A549 (cell line): ENCODE measurements at regions not wholly inside any gene's neighbourhood (a gene's known extent, or its start where the extent isn't known, plus 50 kb on each side); places are given as distances from the start of the nearest gene placed in this dataset.

Source experiments
- ATAC-seq, 2 experiments: fragments of 200-7000 bp in 1 of 2; fragments of >200 bp in 1 of 2; cut with Nextera tagmentation in 1 of 2; cut with Tn5 transposase in 1 of 2; 3 replicates each; pipeline versions ENCODE4 v1.8.0 to v1.9.1; 2018 to 2020; ENCODE audit warnings: mild to moderate bottlenecking in 1 of 2, moderate library complexity in 1 of 2
- CTCF ChIA-PET: fragments of 300-600 bp; sonication (Branson Sonifier 250); formaldehyde crosslinking; extraction: SDS; loops from one replicate; lab custom pipeline; 2021; ENCODE audit warnings: antibody characterized with exemption, inconsistent platforms; lab: Yijun Ruan, JAX
- POLR2A ChIA-PET: fragments of 350-600 bp; formaldehyde crosslinking; extraction: SDS; loops from one replicate; lab custom pipeline; 2021; ENCODE audit warnings: antibody characterized with exemption, inconsistent platforms; lab: Yijun Ruan, JAX
- DNase-seq, 2 experiments: peaks; one replicate each; pipeline versions ENCODE4 v3.0.0 to v3.0.0-alpha.2; 2011 to 2016; ENCODE audit warnings: low read depth in 1 of 2, low spot score in 1 of 2
- FAIRE-seq: peaks from 2 replicates; lab custom pipeline; 2011; peaks lifted over from hg19 to GRCh38; lab: Jason Lieb, UNC
- H3K27ac ChIP-seq, 2 experiments: fragments of >200 bp; sonication (Bioruptor Twin); formaldehyde crosslinking; 3 replicates each; pipeline ENCODE4 v1.5.1; 2016 to 2017
- H3K4me1 ChIP-seq: fragments of >200 bp; sonication (Bioruptor Twin); formaldehyde crosslinking; 3 replicates; pipeline ENCODE4 v1.6.1; 2016
- H3K4me2 ChIP-seq: fragments of >200 bp; sonication (Bioruptor Twin); formaldehyde crosslinking; 3 replicates; pipeline ENCODE4 v1.6.1; 2016
- H3K4me3 ChIP-seq: fragments of >200 bp; sonication (Bioruptor Twin); formaldehyde crosslinking; 3 replicates; pipeline ENCODE4 v1.5.1; 2016
- H3K9me3 ChIP-seq: fragments of >200 bp; sonication (Bioruptor Twin); formaldehyde crosslinking; 3 replicates; pipeline ENCODE4 v1.6.1; 2016
- CEBPB ChIP-seq, 2 experiments: fragments of >200 bp in 1 of 2; sonication (Bioruptor Twin) in 1 of 2; formaldehyde crosslinking in 1 of 2; IDR thresholded peaks; 2 replicates each; pipeline ENCODE4 v1.6.1; 2012 to 2016
- CHD4 ChIP-seq: fragments of 200-600 bp; sonication (generic); IDR thresholded peaks from 2 replicates; pipeline ENCODE4 v1.6.1; 2016; ENCODE audit warnings: antibody characterized with exemption, mild to moderate bottlenecking, borderline replicate concordance
- EHF ChIP-seq: fragments of 250-450 bp; sonication (Bioruptor Pico); IDR thresholded peaks from 2 replicates; pipeline ENCODE4 v1.5.0; 2020; ENCODE audit warnings: mild to moderate bottlenecking
- HDAC2 ChIP-seq: fragments of 200-600 bp; sonication (generic); IDR thresholded peaks from 2 replicates; pipeline ENCODE4 v1.6.1; 2016
- HEYL ChIP-seq: fragments of 250-450 bp; sonication (Bioruptor Pico); IDR thresholded peaks from 2 replicates; pipeline ENCODE4 v1.8.0; 2021; ENCODE audit warnings: mild to moderate bottlenecking, moderate library complexity
- HOXA7 ChIP-seq: fragments of 250-450 bp; sonication (Bioruptor Pico); IDR thresholded peaks from 2 replicates; pipeline ENCODE4 v1.5.0; 2020; ENCODE audit warnings: mild to moderate bottlenecking, moderate library complexity
- HOXB13 ChIP-seq: fragments of 250-450 bp; sonication (Bioruptor Pico); IDR thresholded peaks from 2 replicates; pipeline ENCODE4 v1.5.0; 2020; ENCODE audit warnings: low read depth, mild to moderate bottlenecking, moderate library complexity
- JUN ChIP-seq, 2 experiments: fragments of >200 bp; sonication (Bioruptor Twin); formaldehyde crosslinking; IDR thresholded peaks; 2 replicates in 1 of 2; 3 replicates in 1 of 2; pipeline ENCODE4 v1.6.1; 2016 to 2017
- KDM1A ChIP-seq: fragments of 200-600 bp; sonication (generic); IDR thresholded peaks from 2 replicates; pipeline ENCODE4 v1.6.1; 2016; ENCODE audit warnings: low read depth, mild to moderate bottlenecking
- MAFK ChIP-seq: fragments of 450-650 bp; IDR thresholded peaks from 2 replicates; pipeline ENCODE4 v1.6.1; 2014; ENCODE audit not compliant: partially characterized antibody
- MAZ ChIP-seq: fragments of 150-350 bp; IDR thresholded peaks from 2 replicates; pipeline ENCODE4 v1.6.1; 2014; ENCODE audit warnings: antibody characterized with exemption, low read depth, low read length, borderline replicate concordance
- NR3C1 ChIP-seq: fragments of >200 bp; sonication (Bioruptor Twin); formaldehyde crosslinking; IDR thresholded peaks from 3 replicates; pipeline ENCODE4 v1.6.1; 2017
- PHF8 ChIP-seq: fragments of 200-600 bp; sonication (generic); IDR thresholded peaks from 2 replicates; pipeline ENCODE4 v1.6.1; 2016; ENCODE audit warnings: low read depth, mild to moderate bottlenecking, antibody characterized with exemption, moderate library complexity, borderline replicate concordance
- RCOR1 ChIP-seq: fragments of 150-350 bp; IDR thresholded peaks from 2 replicates; pipeline ENCODE4 v1.6.1; 2014; ENCODE audit warnings: antibody characterized with exemption, low read length, low read depth
- SREBF2 ChIP-seq: fragments of 450-650 bp; IDR thresholded peaks from 2 replicates; pipeline ENCODE4 v1.6.1; 2014; ENCODE audit warnings: mild to moderate bottlenecking, moderate library complexity
- TFCP2L1 ChIP-seq: fragments of 250-450 bp; sonication (Bioruptor Pico); IDR thresholded peaks from 2 replicates; pipeline ENCODE4 v1.5.0; 2021; ENCODE audit warnings: mild to moderate bottlenecking
- ZC3H11A ChIP-seq: fragments of 450-650 bp; IDR thresholded peaks from 2 replicates; pipeline ENCODE4 v1.6.1; 2014; ENCODE audit warnings: antibody characterized with exemption, mild to moderate bottlenecking
- ZNF302 ChIP-seq: fragments of 250-450 bp; sonication (Bioruptor Pico); IDR thresholded peaks from 2 replicates; pipeline ENCODE4 v1.9.0; 2021; ENCODE audit warnings: inconsistent platforms, mild to moderate bottlenecking, moderate library complexity
- WGBS: methylation state at CpG from one replicate; pipeline ENCODE4 v1.1.6; 2017; ENCODE audit errors: missing lambda C conversion rate; 5-methylcytosine and 5-hydroxymethylcytosine counted together
- TF ChIP-seq, protein P1 (sequence below): fragments of >200 bp; sonication (Bioruptor Twin); formaldehyde crosslinking; IDR thresholded peaks from 3 replicates; pipeline ENCODE4 v1.5.1; 2016
- TF ChIP-seq, protein P2 (sequence below): fragments of 450-650 bp; IDR thresholded peaks from 2 replicates; pipeline ENCODE4 v1.6.1; 2014; ENCODE audit warnings: antibody characterized with exemption
- TF ChIP-seq, protein P3 (sequence below): fragments of 200-600 bp; sonication (generic); IDR thresholded peaks from 2 replicates; pipeline ENCODE4 v1.6.1; 2016; ENCODE audit warnings: antibody characterized with exemption, mild to moderate bottlenecking, moderate library complexity
- TF ChIP-seq, protein P4 (sequence below): fragments of 250-450 bp; sonication (Bioruptor Pico); IDR thresholded peaks from 2 replicates; pipeline ENCODE4 v1.5.0; 2021; ENCODE audit warnings: mild to moderate bottlenecking, moderate library complexity, borderline replicate concordance

DNA sequence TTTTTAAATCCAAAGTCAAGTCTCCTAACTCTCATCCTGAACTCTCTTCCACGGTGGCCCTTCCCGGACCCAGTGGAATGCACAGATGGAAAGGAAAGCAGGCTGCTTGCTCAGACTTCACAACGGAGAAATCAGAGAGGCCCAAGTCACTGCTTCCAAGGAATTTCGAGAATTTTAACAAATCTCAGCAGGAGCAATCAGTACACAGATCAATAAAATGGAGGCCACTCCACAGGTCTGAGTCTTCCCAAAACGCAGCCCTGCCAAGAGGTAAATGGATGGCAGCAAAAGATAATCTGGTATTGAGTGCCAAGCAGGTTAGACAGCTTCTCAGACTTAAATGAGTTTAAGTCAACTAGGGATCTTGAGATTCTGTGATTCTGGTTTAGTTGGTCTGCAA lies 81.1 kb upstream of the TIAM1 start:
- Histone ChIP-seq H3K4me1 (no peaks in the 10 kb centered on the region), H3K27ac (no peak overlapping the region), H3K9me3 (no peaks in the 10 kb centered on the region), H3K4me2 (no peak overlapping the region), H3K4me3 (no peak overlapping the region)
- ChIA-PET CTCF (no interaction called here), POLR2A (no interaction called here)
- no peak for ATAC-seq
- 14% methylated on average over 5 of the region's 5 CpGs for WGBS
- no peak for FAIRE-seq
- no peak for TF ChIP-seq HOXB13 (CRISPR knock-in tag)
- TF ChIP-seq, protein P1, sequence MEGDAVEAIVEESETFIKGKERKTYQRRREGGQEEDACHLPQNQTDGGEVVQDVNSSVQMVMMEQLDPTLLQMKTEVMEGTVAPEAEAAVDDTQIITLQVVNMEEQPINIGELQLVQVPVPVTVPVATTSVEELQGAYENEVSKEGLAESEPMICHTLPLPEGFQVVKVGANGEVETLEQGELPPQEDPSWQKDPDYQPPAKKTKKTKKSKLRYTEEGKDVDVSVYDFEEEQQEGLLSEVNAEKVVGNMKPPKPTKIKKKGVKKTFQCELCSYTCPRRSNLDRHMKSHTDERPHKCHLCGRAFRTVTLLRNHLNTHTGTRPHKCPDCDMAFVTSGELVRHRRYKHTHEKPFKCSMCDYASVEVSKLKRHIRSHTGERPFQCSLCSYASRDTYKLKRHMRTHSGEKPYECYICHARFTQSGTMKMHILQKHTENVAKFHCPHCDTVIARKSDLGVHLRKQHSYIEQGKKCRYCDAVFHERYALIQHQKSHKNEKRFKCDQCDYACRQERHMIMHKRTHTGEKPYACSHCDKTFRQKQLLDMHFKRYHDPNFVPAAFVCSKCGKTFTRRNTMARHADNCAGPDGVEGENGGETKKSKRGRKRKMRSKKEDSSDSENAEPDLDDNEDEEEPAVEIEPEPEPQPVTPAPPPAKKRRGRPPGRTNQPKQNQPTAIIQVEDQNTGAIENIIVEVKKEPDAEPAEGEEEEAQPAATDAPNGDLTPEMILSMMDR = no peak
- no peak for TF ChIP-seq ZC3H11A
- no peak for TF ChIP-seq RCOR1
- no peak for TF ChIP-seq SREBF2
- no peak for TF ChIP-seq CHD4
- no peak for TF ChIP-seq PHF8
- TF ChIP-seq HEYL (CRISPR knock-in tag) = no peak
- no peak for TF ChIP-seq ZNF302
- no peak for TF ChIP-seq HOXA7
- no peak for TF ChIP-seq JUN (IDR thresholded peaks at IDR 0.05)
- TF ChIP-seq, protein P2, sequence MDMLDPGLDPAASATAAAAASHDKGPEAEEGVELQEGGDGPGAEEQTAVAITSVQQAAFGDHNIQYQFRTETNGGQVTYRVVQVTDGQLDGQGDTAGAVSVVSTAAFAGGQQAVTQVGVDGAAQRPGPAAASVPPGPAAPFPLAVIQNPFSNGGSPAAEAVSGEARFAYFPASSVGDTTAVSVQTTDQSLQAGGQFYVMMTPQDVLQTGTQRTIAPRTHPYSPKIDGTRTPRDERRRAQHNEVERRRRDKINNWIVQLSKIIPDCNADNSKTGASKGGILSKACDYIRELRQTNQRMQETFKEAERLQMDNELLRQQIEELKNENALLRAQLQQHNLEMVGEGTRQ = no peak
- TF ChIP-seq HDAC2 = no peak
- no peak for TF ChIP-seq EHF
- DNase-seq = no peak

DNA sequence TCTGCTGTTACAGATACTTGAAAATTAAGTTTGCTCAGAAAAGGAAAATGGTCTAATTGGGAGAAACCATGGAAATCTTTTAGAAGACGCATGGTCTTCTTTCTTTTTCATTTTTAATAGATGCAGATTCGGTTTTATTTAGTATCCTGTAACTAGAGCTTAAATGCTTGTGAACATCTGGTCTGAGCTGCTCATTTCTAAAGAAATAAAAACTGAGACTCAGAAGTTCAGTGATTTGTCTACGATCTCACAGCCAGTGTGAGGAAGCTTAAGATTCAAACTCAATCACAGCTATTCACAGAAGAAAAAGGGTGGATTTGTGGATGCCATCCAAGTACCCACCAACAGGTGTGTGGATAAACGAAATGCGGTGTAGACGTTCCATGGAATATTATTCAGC lies 80.0 kb upstream of the TIAM1 start:
- TF ChIP-seq, protein P3, sequence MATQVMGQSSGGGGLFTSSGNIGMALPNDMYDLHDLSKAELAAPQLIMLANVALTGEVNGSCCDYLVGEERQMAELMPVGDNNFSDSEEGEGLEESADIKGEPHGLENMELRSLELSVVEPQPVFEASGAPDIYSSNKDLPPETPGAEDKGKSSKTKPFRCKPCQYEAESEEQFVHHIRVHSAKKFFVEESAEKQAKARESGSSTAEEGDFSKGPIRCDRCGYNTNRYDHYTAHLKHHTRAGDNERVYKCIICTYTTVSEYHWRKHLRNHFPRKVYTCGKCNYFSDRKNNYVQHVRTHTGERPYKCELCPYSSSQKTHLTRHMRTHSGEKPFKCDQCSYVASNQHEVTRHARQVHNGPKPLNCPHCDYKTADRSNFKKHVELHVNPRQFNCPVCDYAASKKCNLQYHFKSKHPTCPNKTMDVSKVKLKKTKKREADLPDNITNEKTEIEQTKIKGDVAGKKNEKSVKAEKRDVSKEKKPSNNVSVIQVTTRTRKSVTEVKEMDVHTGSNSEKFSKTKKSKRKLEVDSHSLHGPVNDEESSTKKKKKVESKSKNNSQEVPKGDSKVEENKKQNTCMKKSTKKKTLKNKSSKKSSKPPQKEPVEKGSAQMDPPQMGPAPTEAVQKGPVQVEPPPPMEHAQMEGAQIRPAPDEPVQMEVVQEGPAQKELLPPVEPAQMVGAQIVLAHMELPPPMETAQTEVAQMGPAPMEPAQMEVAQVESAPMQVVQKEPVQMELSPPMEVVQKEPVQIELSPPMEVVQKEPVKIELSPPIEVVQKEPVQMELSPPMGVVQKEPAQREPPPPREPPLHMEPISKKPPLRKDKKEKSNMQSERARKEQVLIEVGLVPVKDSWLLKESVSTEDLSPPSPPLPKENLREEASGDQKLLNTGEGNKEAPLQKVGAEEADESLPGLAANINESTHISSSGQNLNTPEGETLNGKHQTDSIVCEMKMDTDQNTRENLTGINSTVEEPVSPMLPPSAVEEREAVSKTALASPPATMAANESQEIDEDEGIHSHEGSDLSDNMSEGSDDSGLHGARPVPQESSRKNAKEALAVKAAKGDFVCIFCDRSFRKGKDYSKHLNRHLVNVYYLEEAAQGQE = no peak
- TF ChIP-seq CEBPB (IDR thresholded peaks at IDR 0.05) = no peak
- TF ChIP-seq KDM1A = no peak
- TF ChIP-seq TFCP2L1 = no peak
- no peak for TF ChIP-seq NR3C1
- no peak for TF ChIP-seq MAZ
- no peak for TF ChIP-seq MAFK
- TF ChIP-seq, protein P4, sequence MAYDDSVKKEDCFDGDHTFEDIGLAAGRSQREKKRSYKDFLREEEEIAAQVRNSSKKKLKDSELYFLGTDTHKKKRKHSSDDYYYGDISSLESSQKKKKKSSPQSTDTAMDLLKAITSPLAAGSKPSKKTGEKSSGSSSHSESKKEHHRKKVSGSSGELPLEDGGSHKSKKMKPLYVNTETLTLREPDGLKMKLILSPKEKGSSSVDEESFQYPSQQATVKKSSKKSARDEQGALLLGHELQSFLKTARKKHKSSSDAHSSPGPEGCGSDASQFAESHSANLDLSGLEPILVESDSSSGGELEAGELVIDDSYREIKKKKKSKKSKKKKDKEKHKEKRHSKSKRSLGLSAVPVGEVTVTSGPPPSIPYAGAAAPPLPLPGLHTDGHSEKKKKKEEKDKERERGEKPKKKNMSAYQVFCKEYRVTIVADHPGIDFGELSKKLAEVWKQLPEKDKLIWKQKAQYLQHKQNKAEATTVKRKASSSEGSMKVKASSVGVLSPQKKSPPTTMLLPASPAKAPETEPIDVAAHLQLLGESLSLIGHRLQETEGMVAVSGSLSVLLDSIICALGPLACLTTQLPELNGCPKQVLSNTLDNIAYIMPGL (CRISPR knock-in tag) = no peak
- TF ChIP-seq JUN (IDR thresholded peaks at IDR 0.05) = no peak
- no peak for TF ChIP-seq ZC3H11A
- no peak overlapping the region for H3K4me2 ChIP-seq
- POLR2A ChIA-PET = no interaction called here
- H3K4me1 ChIP-seq = no peaks in the 10 kb centered on the region
- H3K27ac ChIP-seq = no peak overlapping the region
- H3K9me3 ChIP-seq = no peaks in the 10 kb centered on the region
- CTCF ChIA-PET = no interaction called here
- no peak overlapping the region for H3K4me3 ChIP-seq
- no peak for ATAC-seq
- 55% methylated on average over 6 of the region's 6 CpGs for WGBS
- DNase-seq = no peak
- no peak for FAIRE-seq
